ENCODE measurements at regions not wholly inside any gene's neighbourhood (a gene's known extent, or its start where the extent isn't known, plus 50 kb on each side); places are given as distances from the start of the nearest gene placed in this dataset.

GRCh38 chr9:106772523-106773290 is 90.3 kb upstream of the ZNF462 start:
- intact Hi-C loops (cut with DNase I; ENCODE audit: low total_unique reads) = no loop called here
- H3K9me3 ChIP-seq = no peaks in the 10 kb centered on the region
- H3K4me1 ChIP-seq = peaks cover 0 to 5% of the 10 kb centered on the region in 2 donors
- peak overlapping the region; percentile 34 to 51 for H3K27ac ChIP-seq
- TF ChIP-seq CTCF (IDR thresholded peaks at IDR 0.05) = no peak
- H3K27me3 ChIP-seq = no peaks in the 10 kb centered on the region
- H3K36me3 ChIP-seq = no peaks in the 10 kb centered on the region
- DNase-seq = no peak
- H3K4me3 ChIP-seq = no peak overlapping the region

GRCh38 chr9:106773750-106774149 is 89.2 kb upstream of the ZNF462 start:
- DNase-seq = no peak
- Histone ChIP-seq H3K4me3 (no peak overlapping the region), H3K36me3 (no peaks in the 10 kb centered on the region), H3K27ac (no peak overlapping the region), H3K4me1 (peaks cover 0 to 5% of the 10 kb centered on the region in 2 donors), H3K9me3 (no peaks in the 10 kb centered on the region), H3K27me3 (no peaks in the 10 kb centered on the region)
- intact Hi-C loops (cut with DNase I; ENCODE audit: low total_unique reads) = no loop called here
- no peak for TF ChIP-seq POLR2A (IDR thresholded peaks at IDR 0.05)
- TF ChIP-seq CTCF (IDR thresholded peaks at IDR 0.05) = no peak

- Histone ChIP-seq H3K27ac (no peak overlapping the region), H3K4me1 (peaks cover 0 to 5% of the 10 kb centered on the region in 2 donors), H3K4me3 (no peak overlapping the region), H3K36me3 (no peaks in the 10 kb centered on the region), H3K27me3 (no peaks in the 10 kb centered on the region), H3K9me3 (no peaks in the 10 kb centered on the region)
- DNase-seq = no peak
- intact Hi-C loops (cut with DNase I; ENCODE audit: low total_unique reads) = no loop called here
- TF ChIP-seq CTCF (IDR thresholded peaks at IDR 0.05) = no peak
- no peak for TF ChIP-seq POLR2A (IDR thresholded peaks at IDR 0.05)
Observed at GRCh38 chr9:106775960-106776359, 87.0 kb upstream of the ZNF462 start.

GRCh38 chr9:106779796-106780195 is 83.2 kb upstream of the ZNF462 start:
- H3K4me3 ChIP-seq = no peak overlapping the region

More at GRCh38 chr9:106779796-106780195, 83.2 kb upstream of the ZNF462 start:
- TF ChIP-seq POLR2A (IDR thresholded peaks at IDR 0.05) (no peak), CTCF (IDR thresholded peaks at IDR 0.05) (no peak)
- H3K27me3 ChIP-seq = no peaks in the 10 kb centered on the region
- no peak for DNase-seq
- no peaks in the 10 kb centered on the region for H3K36me3 ChIP-seq
- H3K27ac ChIP-seq = no peak overlapping the region
- no peaks in the 10 kb centered on the region for H3K4me1 ChIP-seq
- intact Hi-C loops (cut with DNase I; ENCODE audit: low total_unique reads) = no loop called here
- no peaks in the 10 kb centered on the region for H3K9me3 ChIP-seq

Measured in uterus (tissue), 3 donors.